ENCODE measurements at regions not wholly inside any gene's neighbourhood (a gene's known extent, or its start where the extent isn't known, plus 50 kb on each side); places are given as distances from the start of the nearest gene placed in this dataset.

DNA sequence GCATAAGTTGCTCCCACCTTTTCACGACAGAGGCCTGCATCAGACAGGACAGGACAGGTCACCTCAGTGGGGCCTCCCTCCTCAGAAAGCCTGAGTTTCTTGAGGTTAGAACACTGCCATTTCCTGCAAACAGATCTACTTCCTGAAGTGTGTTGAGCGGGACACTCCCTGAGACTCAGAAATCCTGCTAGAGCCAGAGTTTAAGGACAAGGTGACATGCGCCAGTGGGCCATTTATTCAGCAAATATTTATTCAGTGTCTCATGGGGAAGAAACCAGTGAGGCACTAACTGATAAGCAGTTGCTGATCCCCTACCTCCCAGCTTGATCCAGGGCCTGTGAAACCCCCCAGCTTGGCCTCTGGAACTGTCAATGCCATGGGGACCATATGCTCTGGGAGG is 454.6 kb downstream of the SOX6 start:
- H3K27ac ChIP-seq (ENCODE audit: low read depth): no peak overlapping the region
- no peaks in the 10 kb centered on the region for H3K36me3 Mint-ChIP-seq (ENCODE audit: low read depth)

More for the DNA sequence above, 454.6 kb downstream of the SOX6 start:
- TF ChIP-seq ZNF114 (CRISPR knock-in tag; IDR thresholded peaks at IDR 0.05): no peak
- TF ChIP-seq CREB1 (CRISPR knock-in tag; IDR thresholded peaks at IDR 0.05; ENCODE audit: low read depth): no peak
- TF ChIP-seq EZH2 (IDR thresholded peaks at IDR 0.05; ENCODE audit: low read depth, unreplicated experiment): no peak
- TF ChIP-seq, protein P1, sequence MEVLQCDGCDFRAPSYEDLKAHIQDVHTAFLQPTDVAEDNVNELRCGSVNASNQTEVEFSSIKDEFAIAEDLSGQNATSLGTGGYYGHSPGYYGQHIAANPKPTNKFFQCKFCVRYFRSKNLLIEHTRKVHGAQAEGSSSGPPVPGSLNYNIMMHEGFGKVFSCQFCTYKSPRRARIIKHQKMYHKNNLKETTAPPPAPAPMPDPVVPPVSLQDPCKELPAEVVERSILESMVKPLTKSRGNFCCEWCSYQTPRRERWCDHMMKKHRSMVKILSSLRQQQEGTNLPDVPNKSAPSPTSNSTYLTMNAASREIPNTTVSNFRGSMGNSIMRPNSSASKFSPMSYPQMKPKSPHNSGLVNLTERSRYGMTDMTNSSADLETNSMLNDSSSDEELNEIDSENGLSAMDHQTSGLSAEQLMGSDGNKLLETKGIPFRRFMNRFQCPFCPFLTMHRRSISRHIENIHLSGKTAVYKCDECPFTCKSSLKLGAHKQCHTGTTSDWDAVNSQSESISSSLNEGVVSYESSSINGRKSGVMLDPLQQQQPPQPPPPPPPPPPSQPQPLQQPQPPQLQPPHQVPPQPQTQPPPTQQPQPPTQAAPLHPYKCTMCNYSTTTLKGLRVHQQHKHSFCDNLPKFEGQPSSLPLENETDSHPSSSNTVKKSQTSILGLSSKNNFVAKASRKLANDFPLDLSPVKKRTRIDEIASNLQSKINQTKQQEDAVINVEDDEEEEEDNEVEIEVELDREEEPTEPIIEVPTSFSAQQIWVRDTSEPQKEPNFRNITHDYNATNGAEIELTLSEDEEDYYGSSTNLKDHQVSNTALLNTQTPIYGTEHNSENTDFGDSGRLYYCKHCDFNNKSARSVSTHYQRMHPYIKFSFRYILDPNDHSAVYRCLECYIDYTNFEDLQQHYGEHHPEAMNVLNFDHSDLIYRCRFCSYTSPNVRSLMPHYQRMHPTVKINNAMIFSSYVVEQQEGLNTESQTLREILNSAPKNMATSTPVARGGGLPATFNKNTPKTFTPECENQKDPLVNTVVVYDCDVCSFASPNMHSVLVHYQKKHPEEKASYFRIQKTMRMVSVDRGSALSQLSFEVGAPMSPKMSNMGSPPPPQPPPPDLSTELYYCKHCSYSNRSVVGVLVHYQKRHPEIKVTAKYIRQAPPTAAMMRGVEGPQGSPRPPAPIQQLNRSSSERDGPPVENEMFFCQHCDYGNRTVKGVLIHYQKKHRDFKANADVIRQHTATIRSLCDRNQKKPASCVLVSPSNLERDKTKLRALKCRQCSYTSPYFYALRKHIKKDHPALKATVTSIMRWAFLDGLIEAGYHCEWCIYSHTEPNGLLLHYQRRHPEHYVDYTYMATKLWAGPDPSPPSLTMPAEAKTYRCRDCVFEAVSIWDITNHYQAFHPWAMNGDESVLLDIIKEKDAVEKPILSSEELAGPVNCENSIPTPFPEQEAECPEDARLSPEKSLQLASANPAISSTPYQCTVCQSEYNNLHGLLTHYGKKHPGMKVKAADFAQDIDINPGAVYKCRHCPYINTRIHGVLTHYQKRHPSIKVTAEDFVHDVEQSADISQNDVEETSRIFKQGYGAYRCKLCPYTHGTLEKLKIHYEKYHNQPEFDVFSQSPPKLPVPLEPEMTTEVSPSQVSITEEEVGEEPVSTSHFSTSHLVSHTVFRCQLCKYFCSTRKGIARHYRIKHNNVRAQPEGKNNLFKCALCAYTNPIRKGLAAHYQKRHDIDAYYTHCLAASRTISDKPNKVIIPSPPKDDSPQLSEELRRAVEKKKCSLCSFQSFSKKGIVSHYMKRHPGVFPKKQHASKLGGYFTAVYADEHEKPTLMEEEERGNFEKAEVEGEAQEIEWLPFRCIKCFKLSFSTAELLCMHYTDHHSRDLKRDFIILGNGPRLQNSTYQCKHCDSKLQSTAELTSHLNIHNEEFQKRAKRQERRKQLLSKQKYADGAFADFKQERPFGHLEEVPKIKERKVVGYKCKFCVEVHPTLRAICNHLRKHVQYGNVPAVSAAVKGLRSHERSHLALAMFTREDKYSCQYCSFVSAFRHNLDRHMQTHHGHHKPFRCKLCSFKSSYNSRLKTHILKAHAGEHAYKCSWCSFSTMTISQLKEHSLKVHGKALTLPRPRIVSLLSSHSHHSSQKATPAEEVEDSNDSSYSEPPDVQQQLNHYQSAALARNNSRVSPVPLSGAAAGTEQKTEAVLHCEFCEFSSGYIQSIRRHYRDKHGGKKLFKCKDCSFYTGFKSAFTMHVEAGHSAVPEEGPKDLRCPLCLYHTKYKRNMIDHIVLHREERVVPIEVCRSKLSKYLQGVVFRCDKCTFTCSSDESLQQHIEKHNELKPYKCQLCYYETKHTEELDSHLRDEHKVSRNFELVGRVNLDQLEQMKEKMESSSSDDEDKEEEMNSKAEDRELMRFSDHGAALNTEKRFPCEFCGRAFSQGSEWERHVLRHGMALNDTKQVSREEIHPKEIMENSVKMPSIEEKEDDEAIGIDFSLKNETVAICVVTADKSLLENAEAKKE (CRISPR knock-in tag; IDR thresholded peaks at IDR 0.05): no peak
- TF ChIP-seq, protein P2, sequence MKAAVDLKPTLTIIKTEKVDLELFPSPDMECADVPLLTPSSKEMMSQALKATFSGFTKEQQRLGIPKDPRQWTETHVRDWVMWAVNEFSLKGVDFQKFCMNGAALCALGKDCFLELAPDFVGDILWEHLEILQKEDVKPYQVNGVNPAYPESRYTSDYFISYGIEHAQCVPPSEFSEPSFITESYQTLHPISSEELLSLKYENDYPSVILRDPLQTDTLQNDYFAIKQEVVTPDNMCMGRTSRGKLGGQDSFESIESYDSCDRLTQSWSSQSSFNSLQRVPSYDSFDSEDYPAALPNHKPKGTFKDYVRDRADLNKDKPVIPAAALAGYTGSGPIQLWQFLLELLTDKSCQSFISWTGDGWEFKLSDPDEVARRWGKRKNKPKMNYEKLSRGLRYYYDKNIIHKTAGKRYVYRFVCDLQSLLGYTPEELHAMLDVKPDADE (IDR thresholded peaks at IDR 0.05): no peak
- no peak for TF ChIP-seq POLR2AphosphoS5 (IDR thresholded peaks at IDR 0.05; ENCODE audit: low read depth)
- TF ChIP-seq ZNF331 (CRISPR knock-in tag; IDR thresholded peaks at IDR 0.05; ENCODE audit: low read depth): no peak
- TF ChIP-seq, protein P3, sequence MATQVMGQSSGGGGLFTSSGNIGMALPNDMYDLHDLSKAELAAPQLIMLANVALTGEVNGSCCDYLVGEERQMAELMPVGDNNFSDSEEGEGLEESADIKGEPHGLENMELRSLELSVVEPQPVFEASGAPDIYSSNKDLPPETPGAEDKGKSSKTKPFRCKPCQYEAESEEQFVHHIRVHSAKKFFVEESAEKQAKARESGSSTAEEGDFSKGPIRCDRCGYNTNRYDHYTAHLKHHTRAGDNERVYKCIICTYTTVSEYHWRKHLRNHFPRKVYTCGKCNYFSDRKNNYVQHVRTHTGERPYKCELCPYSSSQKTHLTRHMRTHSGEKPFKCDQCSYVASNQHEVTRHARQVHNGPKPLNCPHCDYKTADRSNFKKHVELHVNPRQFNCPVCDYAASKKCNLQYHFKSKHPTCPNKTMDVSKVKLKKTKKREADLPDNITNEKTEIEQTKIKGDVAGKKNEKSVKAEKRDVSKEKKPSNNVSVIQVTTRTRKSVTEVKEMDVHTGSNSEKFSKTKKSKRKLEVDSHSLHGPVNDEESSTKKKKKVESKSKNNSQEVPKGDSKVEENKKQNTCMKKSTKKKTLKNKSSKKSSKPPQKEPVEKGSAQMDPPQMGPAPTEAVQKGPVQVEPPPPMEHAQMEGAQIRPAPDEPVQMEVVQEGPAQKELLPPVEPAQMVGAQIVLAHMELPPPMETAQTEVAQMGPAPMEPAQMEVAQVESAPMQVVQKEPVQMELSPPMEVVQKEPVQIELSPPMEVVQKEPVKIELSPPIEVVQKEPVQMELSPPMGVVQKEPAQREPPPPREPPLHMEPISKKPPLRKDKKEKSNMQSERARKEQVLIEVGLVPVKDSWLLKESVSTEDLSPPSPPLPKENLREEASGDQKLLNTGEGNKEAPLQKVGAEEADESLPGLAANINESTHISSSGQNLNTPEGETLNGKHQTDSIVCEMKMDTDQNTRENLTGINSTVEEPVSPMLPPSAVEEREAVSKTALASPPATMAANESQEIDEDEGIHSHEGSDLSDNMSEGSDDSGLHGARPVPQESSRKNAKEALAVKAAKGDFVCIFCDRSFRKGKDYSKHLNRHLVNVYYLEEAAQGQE (IDR thresholded peaks at IDR 0.05; ENCODE audit: unreplicated experiment): no peak
- TF ChIP-seq, protein P4, sequence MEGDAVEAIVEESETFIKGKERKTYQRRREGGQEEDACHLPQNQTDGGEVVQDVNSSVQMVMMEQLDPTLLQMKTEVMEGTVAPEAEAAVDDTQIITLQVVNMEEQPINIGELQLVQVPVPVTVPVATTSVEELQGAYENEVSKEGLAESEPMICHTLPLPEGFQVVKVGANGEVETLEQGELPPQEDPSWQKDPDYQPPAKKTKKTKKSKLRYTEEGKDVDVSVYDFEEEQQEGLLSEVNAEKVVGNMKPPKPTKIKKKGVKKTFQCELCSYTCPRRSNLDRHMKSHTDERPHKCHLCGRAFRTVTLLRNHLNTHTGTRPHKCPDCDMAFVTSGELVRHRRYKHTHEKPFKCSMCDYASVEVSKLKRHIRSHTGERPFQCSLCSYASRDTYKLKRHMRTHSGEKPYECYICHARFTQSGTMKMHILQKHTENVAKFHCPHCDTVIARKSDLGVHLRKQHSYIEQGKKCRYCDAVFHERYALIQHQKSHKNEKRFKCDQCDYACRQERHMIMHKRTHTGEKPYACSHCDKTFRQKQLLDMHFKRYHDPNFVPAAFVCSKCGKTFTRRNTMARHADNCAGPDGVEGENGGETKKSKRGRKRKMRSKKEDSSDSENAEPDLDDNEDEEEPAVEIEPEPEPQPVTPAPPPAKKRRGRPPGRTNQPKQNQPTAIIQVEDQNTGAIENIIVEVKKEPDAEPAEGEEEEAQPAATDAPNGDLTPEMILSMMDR (conservative IDR thresholded peaks at IDR 0.05; ENCODE audit: low read depth in 2 of 2): no peak
- no peak for TF ChIP-seq NANOG (IDR thresholded peaks at IDR 0.05; ENCODE audit: borderline replicate concordance)
- no peak for TF ChIP-seq STAT1 (IDR thresholded peaks at IDR 0.05; ENCODE audit: unreplicated experiment)
- Mint-ChIP-seq H3K4me1 (no peaks in the 10 kb centered on the region), H3K27me3 (ENCODE audit: insufficient read depth, low read depth, poor library complexity) (no peaks in the 10 kb centered on the region), H3K27ac (no peak overlapping the region), H3K9me3 (no peaks in the 10 kb centered on the region), H3K4me3 (no peak overlapping the region)
- no peaks in the 10 kb centered on the region for H3K36me3 ChIP-seq (ENCODE audit: insufficient read depth)
- no peaks in the 10 kb centered on the region for H3K79me2 ChIP-seq (replicated peaks; ENCODE audit: insufficient read depth)
- no peak overlapping the region for H3K4me2 ChIP-seq
- no peak overlapping the region for H3K4me3 ChIP-seq
- no peak for DNase-seq (ENCODE audit: low spot score)
- no peaks in the 10 kb centered on the region for H3K27me3 ChIP-seq (ENCODE audit: insufficient read depth)
- no peaks in the 10 kb centered on the region for H3F3A ChIP-seq (replicated peaks; ENCODE audit: low read depth)
- H2AFZ ChIP-seq: no peak overlapping the region
- H4K20me1 ChIP-seq (replicated peaks; ENCODE audit: insufficient read depth): no peaks in the 10 kb centered on the region
- no peak for ATAC-seq
- H3K4me1 ChIP-seq (ENCODE audit: insufficient read depth): no peaks in the 10 kb centered on the region
- H3K9me2 ChIP-seq (ENCODE audit: insufficient read depth): no peaks in the 10 kb centered on the region
